Caco-2 (cell line): ENCODE measurements at regions not wholly inside any gene's neighbourhood (a gene's known extent, or its start where the extent isn't known, plus 50 kb on each side); places are given as distances from the start of the nearest gene placed in this dataset.

Experiments used
- BruUV-seq: library from RNA; stranded (reverse); fragments of 400-500 nt; replicated peaks from 2 replicates; lab custom pipeline; 2021; lab: Mats Ljungman, UMichigan
- CTCF ChIA-PET: fragments of 300-600 bp; sonication (Branson Sonifier 250); formaldehyde crosslinking; loops from one replicate; lab custom pipeline; 2022; ENCODE audit warnings: antibody characterized with exemption; lab: Charles Lee
- POLR2A ChIA-PET: fragments of 300-600 bp; sonication (Branson Sonifier 250); formaldehyde crosslinking; loops from one replicate; lab custom pipeline; 2022; ENCODE audit warnings: antibody characterized with exemption; lab: Charles Lee
- DNase-seq, 2 experiments: peaks; one replicate each; pipeline versions ENCODE4 v3.0.0 to v3.0.0-alpha.2; 2020 to 2022
- H3K27me3 ChIP-seq: replicated peaks from 2 replicates; pipeline ENCODE4 v1.6.0; 2011; ENCODE audit warnings: low read length; ENCODE audit not compliant: control insufficient read depth, insufficient read depth
- H3K36me3 ChIP-seq: 2 replicates; pipeline ENCODE4 v1.5.1; 2011; ENCODE audit warnings: low read length; ENCODE audit not compliant: control insufficient read depth, insufficient read depth
- H3K4me1 ChIP-seq: fragments of 250-450 bp; sonication (Bioruptor Pico); 2 replicates; pipeline ENCODE4 v1.5.1; 2020; ENCODE audit warnings: mild to moderate bottlenecking
- H3K4me3 ChIP-seq: 2 replicates; pipeline ENCODE4 v1.5.1; 2011; ENCODE audit warnings: low read depth, mild to moderate bottlenecking, control low read depth, low read length
- H3K9me3 ChIP-seq: fragments of 250-450 bp; sonication (Bioruptor Pico); 2 replicates; pipeline ENCODE4 v1.5.1; 2020; ENCODE audit warnings: mild to moderate bottlenecking, moderate library complexity
- H3K27ac Mint-ChIP-seq: one replicate; pipeline ENCODE4 v1.8.0; 2022; ENCODE audit warnings: mixed read lengths; ENCODE audit not compliant: unreplicated experiment
- H3K27me3 Mint-ChIP-seq: one replicate; pipeline ENCODE4 v1.8.0; 2022; ENCODE audit warnings: mixed read lengths; ENCODE audit not compliant: insufficient read depth, unreplicated experiment
- H3K36me3 Mint-ChIP-seq: one replicate; pipeline ENCODE4 v1.8.0; 2022; ENCODE audit warnings: mild to moderate bottlenecking, mixed read lengths; ENCODE audit not compliant: insufficient read depth, unreplicated experiment
- H3K4me1 Mint-ChIP-seq: one replicate; pipeline ENCODE4 v1.8.0; 2022; ENCODE audit warnings: low read depth, mixed read lengths; ENCODE audit not compliant: unreplicated experiment
- H3K4me3 Mint-ChIP-seq: one replicate; pipeline ENCODE4 v1.8.0; 2022; ENCODE audit warnings: mild to moderate bottlenecking, moderate library complexity, mixed read lengths; ENCODE audit not compliant: unreplicated experiment
- H3K9me3 Mint-ChIP-seq: one replicate; pipeline ENCODE4 v1.8.0; 2022; ENCODE audit warnings: mixed read lengths; ENCODE audit not compliant: unreplicated experiment
- CTCF ChIP-seq, 2 experiments: fragments of 200-600 bp in 1 of 2; IDR thresholded peaks; 1 replicate in 1 of 2; 2 replicates in 1 of 2; pipeline versions ENCODE4 v1.5.1 to v1.8.0; 2011 to 2022; ENCODE audit warnings: antibody characterized with exemption in 1 of 2, control low read depth in 1 of 2, inconsistent platforms in 1 of 2, low read depth in 1 of 2, low read length in 1 of 2, mild to moderate bottlenecking in 1 of 2, moderate library complexity in 1 of 2; ENCODE audit not compliant: insufficient read depth in 1 of 2, severe bottlenecking in 1 of 2, unreplicated experiment in 1 of 2
- intact Hi-C: fragments of 100-400 bp; cut with micrococcal nuclease; formaldehyde crosslinking; loops from one replicate; pipeline ENCODE4 v1.10.0; 2022; ENCODE audit not compliant: unreplicated experiment

GRCh38 chr11:130587658-130588057 lies 139.2 kb downstream of the ADAMTS15 start:
- DNase-seq, result no peak
- peaks cover 16% of the 10 kb centered on the region for H3K27me3 Mint-ChIP-seq
- H3K36me3 ChIP-seq, result no peaks in the 10 kb centered on the region
- no peaks in the 10 kb centered on the region for H3K4me1 Mint-ChIP-seq
- H3K36me3 Mint-ChIP-seq, result no peaks in the 10 kb centered on the region
- H3K9me3 ChIP-seq, result no peaks in the 10 kb centered on the region
- H3K4me3 Mint-ChIP-seq, result no peak overlapping the region
- H3K4me1 ChIP-seq, result no peaks in the 10 kb centered on the region
- intact Hi-C loops, result no loop called here
- H3K9me3 Mint-ChIP-seq, result peaks cover 4% of the 10 kb centered on the region
- H3K4me3 ChIP-seq, result no peak overlapping the region
- no peaks in the 10 kb centered on the region; the same call in 1 of the 2 replicates for H3K27me3 ChIP-seq
- CTCF ChIA-PET, result no interaction called here
- POLR2A ChIA-PET, result no interaction called here
- BruUV-seq, result no TSS peak
- no peak for TF ChIP-seq CTCF (IDR thresholded peaks at IDR 0.05; ENCODE audit: insufficient read depth in 1 of 2, low read depth in 1 of 2, low read length in 1 of 2, severe bottlenecking in 1 of 2, unreplicated experiment in 1 of 2)
- H3K27ac Mint-ChIP-seq, result no peak overlapping the region

- BruUV-seq, result no TSS peak
- no peaks in the 10 kb centered on the region; the same call in 1 of the 2 replicates for H3K27me3 ChIP-seq
- H3K4me3 Mint-ChIP-seq, result no peak overlapping the region
- no peaks in the 10 kb centered on the region for H3K36me3 ChIP-seq
- TF ChIP-seq CTCF (IDR thresholded peaks at IDR 0.05; ENCODE audit: insufficient read depth in 1 of 2, low read depth in 1 of 2, low read length in 1 of 2, severe bottlenecking in 1 of 2, unreplicated experiment in 1 of 2), result no peak
- intact Hi-C loops, result no loop called here
- peaks cover 15% of the 10 kb centered on the region for H3K27me3 Mint-ChIP-seq
- CTCF ChIA-PET, result no interaction called here
- H3K4me1 Mint-ChIP-seq, result no peaks in the 10 kb centered on the region
- POLR2A ChIA-PET, result no interaction called here
- H3K9me3 ChIP-seq, result no peaks in the 10 kb centered on the region
- DNase-seq, result no peak
- H3K4me3 ChIP-seq, result no peak overlapping the region
- H3K4me1 ChIP-seq, result no peaks in the 10 kb centered on the region
- H3K36me3 Mint-ChIP-seq, result no peaks in the 10 kb centered on the region
- H3K9me3 Mint-ChIP-seq, result no peaks in the 10 kb centered on the region
- no peak overlapping the region for H3K27ac Mint-ChIP-seq
Observed at GRCh38 chr11:130588471-130588870, 140.0 kb downstream of the ADAMTS15 start.

GRCh38 chr11:130592056-130592455 lies 143.6 kb downstream of the ADAMTS15 start:
- peaks cover 1% of the 10 kb centered on the region; the same call in 1 of the 2 replicates for H3K27me3 ChIP-seq
- no TSS peak for BruUV-seq
- Mint-ChIP-seq H3K27me3 (peaks cover 16% of the 10 kb centered on the region), H3K4me3 (no peak overlapping the region), H3K27ac (no peak overlapping the region), H3K36me3 (no peaks in the 10 kb centered on the region), H3K9me3 (no peaks in the 10 kb centered on the region), H3K4me1 (no peaks in the 10 kb centered on the region)
- TF ChIP-seq CTCF (IDR thresholded peaks at IDR 0.05; ENCODE audit: insufficient read depth in 1 of 2, low read depth in 1 of 2, low read length in 1 of 2, severe bottlenecking in 1 of 2, unreplicated experiment in 1 of 2), result no peak
- intact Hi-C loops, result no loop called here
- ChIA-PET CTCF (no interaction called here), POLR2A (no interaction called here)
- H3K4me3 ChIP-seq, result no peak overlapping the region
- H3K4me1 ChIP-seq, result no peaks in the 10 kb centered on the region
- DNase-seq, result no peak
- H3K36me3 ChIP-seq, result no peaks in the 10 kb centered on the region
- no peaks in the 10 kb centered on the region; the same call in 1 of the 2 replicates for H3K9me3 ChIP-seq
